Naive thymus-derived CD8-positive, alpha-beta T cell (primary cell): ENCODE measurements at regions not wholly inside any gene's neighbourhood (a gene's known extent, or its start where the extent isn't known, plus 50 kb on each side); places are given as distances from the start of the nearest gene placed in this dataset.
"Not testable (repeated sequence)": the region's sequence is repeated elsewhere in the genome, so short reads cannot be mapped to it uniquely, and the experiment has no call there.

Source experiments
- ATAC-seq, 2 donors: fragments of 150-1000 bp; cut with Tn5 transposase in 1 of 2; sonication (Bioruptor Pico), chemical (Tn5 transposase) in 1 of 2; 1 replicate in 1 of 2; 2 replicates in 1 of 2; pipeline ENCODE4 v1.10.0; 2021; ENCODE audit warnings: mild to moderate bottlenecking in 2 of 2, moderate library complexity in 2 of 2
- POLR2A ChIA-PET: fragments of 350-600 bp; sonication (Branson Sonifier 250); formaldehyde crosslinking; loops from one replicate; lab custom pipeline; 2021; ENCODE audit warnings: antibody characterized with exemption; lab: Charles Lee
- DNase-seq, 10 donors: peaks; one replicate each; pipeline versions ENCODE4 v3.0.0 to v3.0.0-alpha.2; 2020 to 2022
- H3K27ac Mint-ChIP-seq, 10 donors: one replicate each; pipeline ENCODE4 v1.8.0; 2020 to 2022; ENCODE audit warnings: mild to moderate bottlenecking in 10 of 10, mixed read lengths in 10 of 10, moderate library complexity in 4 of 10, inconsistent platforms in 1 of 10
- H3K27me3 Mint-ChIP-seq, 5 donors: one replicate each; pipeline ENCODE4 v1.8.0; 2021 to 2022; ENCODE audit warnings: mixed read lengths in 5 of 5
- H3K36me3 Mint-ChIP-seq, 3 donors: one replicate each; pipeline ENCODE4 v1.8.0; 2020 to 2022; ENCODE audit warnings: mixed read lengths in 3 of 3, mild to moderate bottlenecking in 2 of 3, inconsistent platforms in 1 of 3
- H3K4me1 Mint-ChIP-seq, 4 donors: one replicate each; pipeline ENCODE4 v1.8.0; 2021 to 2022; ENCODE audit warnings: mixed read lengths in 4 of 4
- H3K4me3 Mint-ChIP-seq, 10 donors: one replicate each; pipeline ENCODE4 v1.8.0; 2020 to 2022; ENCODE audit warnings: mild to moderate bottlenecking in 10 of 10, mixed read lengths in 10 of 10, moderate library complexity in 6 of 10, inconsistent platforms in 1 of 10
- H3K9me3 Mint-ChIP-seq, 9 donors: one replicate each; pipeline ENCODE4 v1.8.0; 2020 to 2022; ENCODE audit warnings: mixed read lengths in 9 of 9, mild to moderate bottlenecking in 3 of 9, inconsistent platforms in 1 of 9, moderate library complexity in 1 of 9

- Mint-ChIP-seq H3K4me1 (peaks cover 13 to 35% (median 28%) of the 10 kb centered on the region in 4 donors), H3K27ac (peak overlapping the region; percentile 96 to 100 (median 100)), H3K4me3 (peak overlapping the region; percentile 57 to 97 (median 94))
- H3K9me3 Mint-ChIP-seq, H3K36me3 Mint-ChIP-seq, H3K27me3 Mint-ChIP-seq, ATAC-seq, POLR2A ChIA-PET: not testable (repeated sequence)
- peak in 3 of 10 donors; percentile 14 to 18 (median 15) for DNase-seq
These were observed 51.5 kb downstream of the PPIAL4A start for GRCh38 chr1:120941066-120941465.

GRCh38 chr1:120941836-120942217 lies 52.3 kb downstream of the PPIAL4A start:
- H3K4me3 Mint-ChIP-seq = peak overlapping the region; percentile 84 to 97 (median 94)
- peak; percentile 41 to 48 for ATAC-seq
- H3K4me1 Mint-ChIP-seq = peaks cover 13 to 37% (median 29%) of the 10 kb centered on the region in 4 donors
- H3K36me3 Mint-ChIP-seq, H3K9me3 Mint-ChIP-seq, H3K27me3 Mint-ChIP-seq: not testable (repeated sequence)
- POLR2A ChIA-PET = interaction anchor here (1.4 kb wide), 1 partner anchor 91 kb away, joined by 10 read pairs; no protein-coding TSS in a partner anchor
- DNase-seq = peak in 7 of 10 donors; percentile 10 to 80 (median 69)
- peak overlapping the region; percentile 99 to 100 (median 100) for H3K27ac Mint-ChIP-seq

- H3K4me3 Mint-ChIP-seq = peak overlapping the region; percentile 84 to 97 (median 94)
- H3K4me1 Mint-ChIP-seq = peaks cover 13 to 41% (median 32%) of the 10 kb centered on the region in 4 donors
- H3K9me3 Mint-ChIP-seq, H3K36me3 Mint-ChIP-seq, H3K27me3 Mint-ChIP-seq: not testable (repeated sequence)
- peak overlapping the region; percentile 99 to 100 (median 100) for H3K27ac Mint-ChIP-seq
- peak; percentile 73 to 77 for ATAC-seq
- DNase-seq = peak; percentile 57 to 93 (median 80)
- POLR2A ChIA-PET = interaction anchor here (1.4 kb wide), 1 partner anchor 92 kb away, joined by 10 read pairs; no protein-coding TSS in a partner anchor
These were observed 52.8 kb downstream of the PPIAL4A start for GRCh38 chr1:120942218-120942944.

- DNase-seq, H3K36me3 Mint-ChIP-seq, H3K9me3 Mint-ChIP-seq, ATAC-seq, H3K27me3 Mint-ChIP-seq: not testable (repeated sequence)
- Mint-ChIP-seq H3K27ac (peak overlapping the region; percentile 99 to 100 (median 100)), H3K4me3 (peak overlapping the region; percentile 84 to 97 (median 94)), H3K4me1 (peaks cover 14 to 41% (median 33%) of the 10 kb centered on the region in 4 donors)
- POLR2A ChIA-PET = interaction anchor here (1.4 kb wide), 1 partner anchor 92 kb away, joined by 10 read pairs; no protein-coding TSS in a partner anchor
These were observed 53.4 kb downstream of the PPIAL4A start for GRCh38 chr1:120942945-120943319.

- H3K36me3 Mint-ChIP-seq = peaks cover 0 to 12% (median 0%) of the 10 kb centered on the region in 3 donors
- ATAC-seq, DNase-seq, H3K9me3 Mint-ChIP-seq, POLR2A ChIA-PET, H3K27me3 Mint-ChIP-seq: not testable (repeated sequence)
- peak overlapping the region in 6 of 10 donors; percentile 43 to 87 (median 78) for H3K27ac Mint-ChIP-seq
- peaks cover 15 to 33% (median 26%) of the 10 kb centered on the region in 4 donors for H3K4me1 Mint-ChIP-seq
- peak overlapping the region in 1 of 10 donors; percentile 30 for H3K4me3 Mint-ChIP-seq
These were observed 55.1 kb downstream of the PPIAL4A start for GRCh38 chr1:120944691-120945090.

- H3K4me3 Mint-ChIP-seq, POLR2A ChIA-PET, H3K27ac Mint-ChIP-seq, H3K27me3 Mint-ChIP-seq, ATAC-seq, H3K9me3 Mint-ChIP-seq, DNase-seq: not testable (repeated sequence)
- Mint-ChIP-seq H3K4me1 (peaks cover 15 to 32% (median 26%) of the 10 kb centered on the region in 4 donors), H3K36me3 (peaks cover 0 to 12% (median 0%) of the 10 kb centered on the region in 3 donors)
These were observed 55.6 kb downstream of the PPIAL4A start for GRCh38 chr1:120945122-120945521.

GRCh38 chr1:120947114-120947513 lies 57.5 kb downstream of the PPIAL4A start:
- H3K27ac Mint-ChIP-seq = peak overlapping the region in 7 of 10 donors; percentile 29 to 87 (median 60)
- POLR2A ChIA-PET, DNase-seq, ATAC-seq, H3K27me3 Mint-ChIP-seq, H3K4me3 Mint-ChIP-seq, H3K9me3 Mint-ChIP-seq: not testable (repeated sequence)
- H3K4me1 Mint-ChIP-seq = peaks cover 9 to 26% (median 16%) of the 10 kb centered on the region in 4 donors
- peaks cover 0 to 18% (median 4%) of the 10 kb centered on the region in 3 donors for H3K36me3 Mint-ChIP-seq

GRCh38 chr1:120949724-120950123 lies 60.2 kb downstream of the PPIAL4A start:
- ATAC-seq, DNase-seq, H3K27me3 Mint-ChIP-seq, H3K4me3 Mint-ChIP-seq, H3K27ac Mint-ChIP-seq, H3K9me3 Mint-ChIP-seq, POLR2A ChIA-PET: not testable (repeated sequence)
- peaks cover 0 to 24% (median 14%) of the 10 kb centered on the region in 3 donors for H3K36me3 Mint-ChIP-seq
- H3K4me1 Mint-ChIP-seq = peaks cover 4 to 20% (median 8%) of the 10 kb centered on the region in 4 donors

GRCh38 chr1:120950633-120951032 lies 61.1 kb downstream of the PPIAL4A start:
- H3K27ac Mint-ChIP-seq = peak overlapping the region in 2 of 10 donors; percentile 51 to 53
- H3K9me3 Mint-ChIP-seq, POLR2A ChIA-PET, H3K27me3 Mint-ChIP-seq, DNase-seq, H3K4me3 Mint-ChIP-seq: not testable (repeated sequence)
- peak in 1 of 2 donors; percentile 36 for ATAC-seq
- peaks cover 4 to 19% (median 8%) of the 10 kb centered on the region in 4 donors for H3K4me1 Mint-ChIP-seq
- peaks cover 3 to 29% (median 23%) of the 10 kb centered on the region in 3 donors for H3K36me3 Mint-ChIP-seq

GRCh38 chr1:120951100-120951499 lies 61.5 kb downstream of the PPIAL4A start:
- not testable (repeated sequence) for H3K27me3 Mint-ChIP-seq, H3K4me3 Mint-ChIP-seq

GRCh38 chr1:120952207-120952870 lies 62.8 kb downstream of the PPIAL4A start:
- ATAC-seq = peak; percentile 49 to 57
- DNase-seq, H3K4me3 Mint-ChIP-seq, H3K27me3 Mint-ChIP-seq, POLR2A ChIA-PET, H3K27ac Mint-ChIP-seq: not testable (repeated sequence)
- Mint-ChIP-seq H3K9me3 (peaks cover 0 to 13% (median 0%) of the 10 kb centered on the region in 9 donors), H3K4me1 (peaks cover 0 to 20% (median 9%) of the 10 kb centered on the region in 4 donors), H3K36me3 (peaks cover 3 to 28% (median 25%) of the 10 kb centered on the region in 3 donors)

More at GRCh38 chr1:120951100-120951499, 61.5 kb downstream of the PPIAL4A start:
- Mint-ChIP-seq H3K4me1 (peaks cover 4 to 20% (median 8%) of the 10 kb centered on the region in 4 donors), H3K27ac (peak overlapping the region in 1 of 10 donors; percentile 44), H3K36me3 (peaks cover 3 to 29% (median 24%) of the 10 kb centered on the region in 3 donors)
- H3K9me3 Mint-ChIP-seq, POLR2A ChIA-PET, DNase-seq, ATAC-seq: not testable (repeated sequence)

- Mint-ChIP-seq H3K4me1 (peaks cover 0 to 18% (median 8%) of the 10 kb centered on the region in 4 donors), H3K36me3 (peaks cover 3 to 29% (median 23%) of the 10 kb centered on the region in 3 donors)
- POLR2A ChIA-PET = not testable (repeated sequence)
These were observed 63.3 kb downstream of the PPIAL4A start for GRCh38 chr1:120952871-120953265.

More at GRCh38 chr1:120952871-120953265, 63.3 kb downstream of the PPIAL4A start:
- not testable (repeated sequence) for DNase-seq, H3K27me3 Mint-ChIP-seq, H3K27ac Mint-ChIP-seq, H3K4me3 Mint-ChIP-seq, ATAC-seq
- peaks cover 0 to 13% (median 0%) of the 10 kb centered on the region in 9 donors for H3K9me3 Mint-ChIP-seq
